ENCODE measurements at regions not wholly inside any gene's neighbourhood (a gene's known extent, or its start where the extent isn't known, plus 50 kb on each side); places are given as distances from the start of the nearest gene placed in this dataset.
A peak's percentile ranks its signal among the peaks of the same experiment; 100 is the strongest.

- H3K9ac ChIP-seq (replicated peaks in 1 of 4; ENCODE audit: extremely low read depth in 1 of 4, low read depth in 3 of 4, low read length in 3 of 4), result no peak overlapping the region
- H3K18ac ChIP-seq (ENCODE audit: extremely low read depth, low read length), result peak overlapping the region; percentile 24; the same call in 1 of the 2 replicates
- H2BK5ac ChIP-seq (ENCODE audit: low read depth, low read length), result 0 out of 2 replicates have a peak overlapping the region, but pooled peaks have one; percentile 5
- H3K4me3 ChIP-seq (ENCODE audit: extremely low read depth in 1 of 4, insufficient read depth in 2 of 4, low read depth in 3 of 4, low read length in 4 of 4), result no peak overlapping the region
- H3K23ac ChIP-seq (ENCODE audit: insufficient read length), result no peak overlapping the region
- H3K23me2 ChIP-seq (ENCODE audit: low read depth, low read length), result no peaks in the 10 kb centered on the region
- 0 out of 2 replicates have a peak overlapping the region, but pooled peaks have one; percentile 37 for H2BK20ac ChIP-seq (ENCODE audit: low read length)
- peak overlapping the region; percentile 8 for H3K4ac ChIP-seq (replicated peaks; ENCODE audit: insufficient read length, low read depth, low read length)
- H2BK15ac ChIP-seq (ENCODE audit: low read length), result no peak overlapping the region
- peaks cover 0 to 2% of the 10 kb centered on the region in 2 experiments for H4K20me1 ChIP-seq (replicated peaks in 1 of 2; ENCODE audit: control insufficient read depth in 1 of 2, insufficient read depth in 2 of 2, low read length in 2 of 2)
- H3K9me3 ChIP-seq (ENCODE audit: insufficient read depth in 2 of 2, low read depth in 1 of 2, low read length in 1 of 2), result peaks cover 0 to 3% of the 10 kb centered on the region in 2 experiments; a peak in 1 of 4 replicates
- no peaks in the 10 kb centered on the region; the same call in 1 of the 2 replicates for H3K79me1 ChIP-seq (ENCODE audit: low read depth, low read length)
- peak in 1 of 2 experiments; percentile 53 for DNase-seq (ENCODE audit: low read depth in 1 of 2, low spot score in 2 of 2)
- H4K8ac ChIP-seq (ENCODE audit: extremely low read depth, insufficient read depth, low read length), result peak overlapping the region; percentile 59; the same call in 1 of the 2 replicates
- 82% methylated on average over 26 of the region's 27 CpGs; no CpG with 5 or more reads in 1 of the 2 experiments for WGBS, 2 experiments (ENCODE audit: extremely low coverage in 1 of 2, insufficient coverage in 1 of 2, insufficient read length in 1 of 2, insufficient replicate concordance in 2 of 2, low coverage in 1 of 2, low lambda C conversion rate in 2 of 2, missing lambda C conversion rate in 1 of 2)
- H4K91ac ChIP-seq (replicated peaks; ENCODE audit: insufficient read length, low read length), result no peak overlapping the region
- H4K5ac ChIP-seq (ENCODE audit: insufficient read length, low read depth, low read length), result no peak overlapping the region
- CTCF ChIA-PET (ENCODE audit: partially characterized antibody), result interaction anchor here (1.1 kb wide), 1 partner anchor 65 kb away, joined by 3 read pairs; no protein-coding TSS in a partner anchor
- H2BK12ac ChIP-seq (ENCODE audit: low read depth, low read length), result no peak overlapping the region; the same call in 1 of the 2 replicates
- peaks cover 0 to 3% (median 1%) of the 10 kb centered on the region in 4 experiments; a peak in 2 of 7 replicates for H3K4me1 ChIP-seq (replicated peaks in 1 of 4; ENCODE audit: control insufficient read depth in 3 of 4, insufficient read depth in 4 of 4, low read length in 3 of 4)
- H3K36me3 ChIP-seq (ENCODE audit: control insufficient read depth in 2 of 4, insufficient read depth in 4 of 4, low read length in 3 of 4), result no peaks in the 10 kb centered on the region
- H2AFZ ChIP-seq (ENCODE audit: low read length), result 0 out of 2 replicates have a peak overlapping the region, but pooled peaks have one; percentile 65
- TF ChIP-seq YY1 (IDR thresholded peaks at IDR 0.05; ENCODE audit: low read depth, low read length) (no peak), CEBPB (IDR thresholded peaks at IDR 0.05; ENCODE audit: low read depth, low read length) (no peak), MAX (IDR thresholded peaks at IDR 0.05) (peak; percentile 50)
- peaks cover 0 to 12% of the 10 kb centered on the region in 2 experiments; a peak in 2 of 4 replicates for H3K79me2 ChIP-seq (ENCODE audit: control insufficient read depth in 1 of 2, insufficient read depth in 2 of 2, low read length in 2 of 2)
- H2AK5ac ChIP-seq (ENCODE audit: low read depth, low read length), result no peak overlapping the region
- POLR2A ChIA-PET (ENCODE audit: partially characterized antibody), result interaction anchor here (0.9 kb wide), 1 partner anchor 18 kb away, joined by 3 read pairs; no protein-coding TSS in a partner anchor
- no peak overlapping the region for H3K56ac ChIP-seq (replicated peaks; ENCODE audit: insufficient read length, low read depth, low read length)
- H3K27me3 ChIP-seq (replicated peaks in 1 of 4; ENCODE audit: control insufficient read depth in 3 of 4, extremely low read depth in 1 of 4, insufficient read depth in 3 of 4, low read length in 3 of 4), result no peaks in the 10 kb centered on the region
- no peak overlapping the region for H3K27ac ChIP-seq (ENCODE audit: low read depth, low read length)
- no peak overlapping the region for H3K4me2 ChIP-seq (ENCODE audit: insufficient read depth in 1 of 2, low read depth in 2 of 2, low read length in 2 of 2)
- FAIRE-seq, result no peak
- H2BK120ac ChIP-seq (replicated peaks; ENCODE audit: low read depth, low read length), result no peak overlapping the region
- no peak overlapping the region for H3K14ac ChIP-seq (ENCODE audit: insufficient read length)
These were observed 61.3 kb upstream of the VGLL4 start for GRCh38 chr3:11705049-11705448.
